ENCODE measurements at regions not wholly inside any gene's neighbourhood (a gene's known extent, or its start where the extent isn't known, plus 50 kb on each side); places are given as distances from the start of the nearest gene placed in this dataset.

DNA sequence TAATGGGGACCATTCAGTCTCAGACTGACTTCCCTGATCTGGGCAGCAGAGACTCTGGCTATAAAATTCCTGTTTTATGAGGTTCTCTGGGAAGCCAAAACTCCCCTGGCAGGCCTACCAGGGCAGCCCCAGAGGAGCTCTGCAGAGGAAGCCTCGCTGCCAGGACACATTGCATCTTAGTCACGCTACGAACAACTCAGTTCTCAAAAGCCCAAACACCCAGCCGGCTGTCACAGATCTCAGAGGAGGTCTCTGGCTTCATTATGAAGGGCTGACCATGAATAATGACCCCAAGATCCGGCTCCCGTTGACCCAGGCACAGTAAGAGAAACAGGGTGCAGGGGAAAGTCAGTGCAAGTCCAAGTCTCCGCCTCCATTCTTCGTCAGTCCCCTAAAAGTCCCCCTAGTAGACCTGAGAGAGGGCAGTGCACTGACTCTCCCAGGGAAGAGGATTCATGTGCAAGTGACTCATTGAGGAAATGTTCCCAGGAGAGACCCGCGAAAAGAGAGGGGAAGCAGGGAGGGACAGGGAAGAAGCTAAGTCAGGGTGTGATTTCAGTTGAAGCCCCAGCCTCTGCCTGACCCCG lies 212.3 kb downstream of the CYP26B1 start:
- Histone ChIP-seq H3K36me3 (ENCODE audit: control insufficient read depth, insufficient read depth, low read length) (no peaks in the 10 kb centered on the region), H3K4me3 (ENCODE audit: extremely low read depth, insufficient read depth, low read length, poor library complexity, severe bottlenecking) (no peak overlapping the region), H3K4me1 (ENCODE audit: control insufficient read depth, insufficient read depth, low read length, poor library complexity, severe bottlenecking) (peaks cover 8% of the 10 kb centered on the region), H3K9me3 (ENCODE audit: control insufficient read depth, low read length) (no peaks in the 10 kb centered on the region), H3K27ac (ENCODE audit: low read depth, low read length, severe bottlenecking) (no peak overlapping the region)
- 87 to 89% methylated on average over 9 to 11 of the region's 11 CpGs for WGBS, 2 experiments (ENCODE audit: insufficient coverage in 2 of 2)

GRCh38 chr2:71934595-71935261 lies 212.9 kb downstream of the CYP26B1 start:
- Histone ChIP-seq H3K4me3 (ENCODE audit: extremely low read depth, insufficient read depth, low read length, poor library complexity, severe bottlenecking) (no peak overlapping the region), H3K36me3 (ENCODE audit: control insufficient read depth, insufficient read depth, low read length) (no peaks in the 10 kb centered on the region), H3K9me3 (ENCODE audit: control insufficient read depth, low read length) (no peaks in the 10 kb centered on the region), H3K4me1 (ENCODE audit: control insufficient read depth, insufficient read depth, low read length, poor library complexity, severe bottlenecking) (peaks cover 8% of the 10 kb centered on the region), H3K27ac (ENCODE audit: low read depth, low read length, severe bottlenecking) (no peak overlapping the region)
- WGBS, 2 experiments (ENCODE audit: insufficient coverage in 2 of 2): 81 to 92% methylated on average over 4 of the region's 4 CpGs

GRCh38 chr2:71934320-71934593 lies 213.4 kb downstream of the CYP26B1 start:
- Histone ChIP-seq H3K4me1 (ENCODE audit: control insufficient read depth, insufficient read depth, low read length, poor library complexity, severe bottlenecking) (peaks cover 8% of the 10 kb centered on the region), H3K36me3 (ENCODE audit: control insufficient read depth, insufficient read depth, low read length) (no peaks in the 10 kb centered on the region), H3K4me3 (ENCODE audit: extremely low read depth, insufficient read depth, low read length, poor library complexity, severe bottlenecking) (no peak overlapping the region), H3K27ac (ENCODE audit: low read depth, low read length, severe bottlenecking) (no peak overlapping the region), H3K9me3 (ENCODE audit: control insufficient read depth, low read length) (no peaks in the 10 kb centered on the region)
- WGBS, 2 experiments (ENCODE audit: insufficient coverage in 2 of 2): 89% methylated on average over 1 to 2 of the region's 2 CpGs

DNA sequence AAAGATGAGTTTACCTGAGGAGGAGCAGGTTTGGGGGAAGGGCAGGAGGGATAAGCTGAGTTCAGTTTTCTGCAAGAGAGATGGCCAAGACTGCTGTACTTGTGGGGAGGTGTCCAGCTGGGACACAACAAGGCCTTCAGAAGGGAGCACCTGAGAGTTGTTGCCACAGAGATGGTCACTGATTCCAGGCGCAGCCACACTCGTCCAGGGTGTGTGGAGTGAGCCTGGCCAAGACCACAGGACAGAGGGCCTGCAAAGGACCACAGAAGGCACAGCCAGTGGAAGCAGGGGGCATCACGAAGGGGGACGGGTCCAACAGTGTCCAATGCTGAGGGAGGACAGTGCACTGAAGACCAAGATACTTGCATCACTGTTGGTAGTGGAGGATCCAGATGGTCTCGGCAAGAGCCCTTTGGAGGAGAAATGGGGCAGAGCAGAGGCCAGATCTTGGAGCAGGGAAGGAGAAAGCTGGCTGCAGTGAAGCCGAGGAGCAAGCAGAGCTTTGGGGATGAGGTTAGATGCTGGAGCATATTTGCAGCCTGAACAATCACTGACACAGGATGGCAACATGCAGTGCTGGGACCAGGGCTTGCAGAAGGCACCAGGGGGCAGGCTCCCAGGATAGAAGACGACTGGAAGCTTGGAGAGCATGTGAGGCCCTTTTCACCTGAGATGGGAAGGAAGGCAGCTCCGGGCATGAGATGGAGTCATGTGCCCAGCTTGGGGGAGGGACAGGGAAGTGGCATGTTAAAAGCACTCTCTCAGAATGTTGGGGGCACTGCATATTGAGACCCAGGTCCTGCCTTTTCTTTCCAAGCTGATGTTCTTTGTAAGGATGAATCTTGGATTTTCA lies 214.0 kb downstream of the CYP26B1 start:
- no peak overlapping the region for H3K4me3 ChIP-seq (ENCODE audit: extremely low read depth, insufficient read depth, low read length, poor library complexity, severe bottlenecking)
- WGBS, 2 experiments (ENCODE audit: insufficient coverage in 2 of 2): 78 to 87% methylated on average over 7 to 8 of the region's 8 CpGs
- no peaks in the 10 kb centered on the region for H3K9me3 ChIP-seq (ENCODE audit: control insufficient read depth, low read length)
- no peaks in the 10 kb centered on the region for H3K36me3 ChIP-seq (ENCODE audit: control insufficient read depth, insufficient read depth, low read length)
- peaks cover 8% of the 10 kb centered on the region for H3K4me1 ChIP-seq (ENCODE audit: control insufficient read depth, insufficient read depth, low read length, poor library complexity, severe bottlenecking)
- no peak overlapping the region for H3K27ac ChIP-seq (ENCODE audit: low read depth, low read length, severe bottlenecking)

GRCh38 chr2:71932780-71933466 lies 214.7 kb downstream of the CYP26B1 start:
- H3K27ac ChIP-seq (ENCODE audit: low read depth, low read length, severe bottlenecking): no peak overlapping the region
- WGBS, 2 experiments (ENCODE audit: insufficient coverage in 2 of 2): 83 to 87% methylated on average over 9 to 10 of the region's 13 CpGs
- no peak overlapping the region for H3K4me3 ChIP-seq (ENCODE audit: extremely low read depth, insufficient read depth, low read length, poor library complexity, severe bottlenecking)
- peaks cover 8% of the 10 kb centered on the region for H3K4me1 ChIP-seq (ENCODE audit: control insufficient read depth, insufficient read depth, low read length, poor library complexity, severe bottlenecking)
- H3K9me3 ChIP-seq (ENCODE audit: control insufficient read depth, low read length): no peaks in the 10 kb centered on the region
- H3K36me3 ChIP-seq (ENCODE audit: control insufficient read depth, insufficient read depth, low read length): no peaks in the 10 kb centered on the region

DNA sequence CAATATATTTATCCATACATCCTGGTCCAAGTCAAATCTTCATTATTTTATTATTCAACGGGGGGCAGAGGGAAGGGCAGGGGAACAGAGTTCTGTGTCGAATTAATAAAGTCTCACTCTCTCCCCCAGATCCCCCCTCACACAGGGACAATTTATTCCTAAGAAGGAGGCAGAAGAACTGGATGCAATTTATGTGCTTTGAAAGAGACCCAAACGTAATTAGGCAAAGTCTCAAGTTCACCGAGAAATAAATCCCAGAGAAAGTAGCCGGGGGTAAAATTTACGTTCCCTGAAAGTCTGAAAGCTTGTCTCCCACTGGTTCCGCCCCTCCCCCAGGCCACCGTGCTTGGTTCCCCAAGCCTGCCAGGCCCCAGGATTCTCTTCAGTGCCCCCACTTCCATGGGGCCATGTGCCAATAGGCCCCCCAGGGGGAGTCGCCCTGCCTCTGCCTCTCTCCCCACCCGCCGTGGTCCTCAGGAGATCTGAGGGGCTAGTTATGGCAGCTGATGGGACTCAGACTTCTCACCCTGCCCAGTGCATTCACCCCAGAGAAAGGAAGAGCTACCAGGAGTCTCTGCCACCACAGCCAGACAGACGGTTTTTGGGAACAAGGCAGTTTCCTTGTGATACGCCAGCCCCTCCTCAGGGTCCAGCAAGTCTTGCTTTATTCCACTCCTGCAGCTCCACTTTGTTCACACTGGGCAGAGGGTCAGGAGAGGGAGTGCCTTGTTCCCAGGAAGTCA lies 215.5 kb downstream of the CYP26B1 start:
- peaks cover 8% of the 10 kb centered on the region for H3K4me1 ChIP-seq (ENCODE audit: control insufficient read depth, insufficient read depth, low read length, poor library complexity, severe bottlenecking)
- 89 to 94% methylated on average over 4 to 9 of the region's 13 CpGs for WGBS, 2 experiments (ENCODE audit: insufficient coverage in 2 of 2)

GRCh38 chr2:71930049-71930681 lies 217.5 kb downstream of the CYP26B1 start:
- no peak overlapping the region for H3K27ac ChIP-seq (ENCODE audit: low read depth, low read length, severe bottlenecking)
- H3K4me1 ChIP-seq (ENCODE audit: control insufficient read depth, insufficient read depth, low read length, poor library complexity, severe bottlenecking): peaks cover 5% of the 10 kb centered on the region
- H3K9me3 ChIP-seq (ENCODE audit: control insufficient read depth, low read length): no peaks in the 10 kb centered on the region
- H3K4me3 ChIP-seq (ENCODE audit: extremely low read depth, insufficient read depth, low read length, poor library complexity, severe bottlenecking): no peak overlapping the region
- 92 to 95% methylated on average over 8 to 9 of the region's 12 CpGs for WGBS, 2 experiments (ENCODE audit: insufficient coverage in 2 of 2)
- no peaks in the 10 kb centered on the region for H3K36me3 ChIP-seq (ENCODE audit: control insufficient read depth, insufficient read depth, low read length)

More for the DNA sequence above, 215.5 kb downstream of the CYP26B1 start:
- no peak overlapping the region for H3K4me3 ChIP-seq (ENCODE audit: extremely low read depth, insufficient read depth, low read length, poor library complexity, severe bottlenecking)
- no peak overlapping the region for H3K27ac ChIP-seq (ENCODE audit: low read depth, low read length, severe bottlenecking)
- H3K9me3 ChIP-seq (ENCODE audit: control insufficient read depth, low read length): no peaks in the 10 kb centered on the region
- H3K36me3 ChIP-seq (ENCODE audit: control insufficient read depth, insufficient read depth, low read length): no peaks in the 10 kb centered on the region

- WGBS, 2 experiments (ENCODE audit: insufficient coverage in 2 of 2): no CpG with 5 or more reads among the region's 2 CpGs
- no peaks in the 10 kb centered on the region for H3K4me1 ChIP-seq (ENCODE audit: control insufficient read depth, insufficient read depth, low read length, poor library complexity, severe bottlenecking)
- H3K27ac ChIP-seq (ENCODE audit: low read depth, low read length, severe bottlenecking): no peak overlapping the region
These were observed 218.2 kb downstream of the CYP26B1 start for GRCh38 chr2:71929482-71929772.

GRCh38 chr2:71928734-71929481 lies 218.8 kb downstream of the CYP26B1 start:
- WGBS, 2 experiments (ENCODE audit: insufficient coverage in 2 of 2): 94 to 95% methylated on average over 10 of the region's 11 CpGs
- Histone ChIP-seq H3K36me3 (ENCODE audit: control insufficient read depth, insufficient read depth, low read length) (no peaks in the 10 kb centered on the region), H3K4me1 (ENCODE audit: control insufficient read depth, insufficient read depth, low read length, poor library complexity, severe bottlenecking) (no peaks in the 10 kb centered on the region), H3K4me3 (ENCODE audit: extremely low read depth, insufficient read depth, low read length, poor library complexity, severe bottlenecking) (no peak overlapping the region), H3K9me3 (ENCODE audit: control insufficient read depth, low read length) (no peaks in the 10 kb centered on the region), H3K27ac (ENCODE audit: low read depth, low read length, severe bottlenecking) (no peak overlapping the region)

More at GRCh38 chr2:71929482-71929772, 218.2 kb downstream of the CYP26B1 start:
- no peak overlapping the region for H3K4me3 ChIP-seq (ENCODE audit: extremely low read depth, insufficient read depth, low read length, poor library complexity, severe bottlenecking)
- H3K9me3 ChIP-seq (ENCODE audit: control insufficient read depth, low read length): no peaks in the 10 kb centered on the region
- H3K36me3 ChIP-seq (ENCODE audit: control insufficient read depth, insufficient read depth, low read length): no peaks in the 10 kb centered on the region
